ENCODE measurements at regions not wholly inside any gene's neighbourhood (a gene's known extent, or its start where the extent isn't known, plus 50 kb on each side); places are given as distances from the start of the nearest gene placed in this dataset.

GRCh38 chr7:145360511-145361100 is 524.8 kb upstream of the TPK1 start:
- Histone ChIP-seq H3F3A (replicated peaks; ENCODE audit: low read depth) (no peaks in the 10 kb centered on the region), H3K27ac (ENCODE audit: low read depth) (no peak overlapping the region), H3K9me2 (ENCODE audit: insufficient read depth) (no peaks in the 10 kb centered on the region), H3K27me3 (ENCODE audit: insufficient read depth) (no peaks in the 10 kb centered on the region), H3K4me2 (no peak overlapping the region), H3K4me1 (ENCODE audit: insufficient read depth) (no peaks in the 10 kb centered on the region), H3K36me3 (ENCODE audit: insufficient read depth) (0 out of 2 replicates have a peak, but pooled peaks cover 4% of the 10 kb centered on the region), H3K4me3 (no peak overlapping the region), H2AFZ (no peak overlapping the region), H3K79me2 (replicated peaks; ENCODE audit: insufficient read depth) (no peaks in the 10 kb centered on the region), H4K20me1 (replicated peaks; ENCODE audit: insufficient read depth) (no peaks in the 10 kb centered on the region)
- peaks cover 1% of the 10 kb centered on the region for H3K27me3 Mint-ChIP-seq (ENCODE audit: insufficient read depth, low read depth, poor library complexity)
- H3K9me3 Mint-ChIP-seq: peaks cover 87% of the 10 kb centered on the region
- H3K27ac Mint-ChIP-seq: no peak overlapping the region
- peaks cover 11% of the 10 kb centered on the region for H3K36me3 Mint-ChIP-seq (ENCODE audit: low read depth)
- no peaks in the 10 kb centered on the region for H3K4me1 Mint-ChIP-seq
- no peak overlapping the region for H3K4me3 Mint-ChIP-seq
- TF ChIP-seq ZNF462 (CRISPR knock-in tag; IDR thresholded peaks at IDR 0.05) (no peak), NANOG (IDR thresholded peaks at IDR 0.05; ENCODE audit: borderline replicate concordance) (no peak), EZH2phosphoT487 (IDR thresholded peaks at IDR 0.05; ENCODE audit: unreplicated experiment) (no peak), JUNB (IDR thresholded peaks at IDR 0.05; ENCODE audit: unreplicated experiment) (no peak), POLR2AphosphoS5 (IDR thresholded peaks at IDR 0.05; ENCODE audit: low read depth) (no peak), ZNF114 (CRISPR knock-in tag; IDR thresholded peaks at IDR 0.05) (no peak), EZH2 (IDR thresholded peaks at IDR 0.05; ENCODE audit: low read depth, unreplicated experiment) (no peak), CTCF (conservative IDR thresholded peaks at IDR 0.05; ENCODE audit: low read depth in 2 of 2) (no peak), CREB1 (CRISPR knock-in tag; IDR thresholded peaks at IDR 0.05; ENCODE audit: low read depth) (no peak), STAT1 (IDR thresholded peaks at IDR 0.05; ENCODE audit: unreplicated experiment) (no peak), ZNF331 (CRISPR knock-in tag; IDR thresholded peaks at IDR 0.05; ENCODE audit: low read depth) (no peak)
- TF ChIP-seq, protein P1, sequence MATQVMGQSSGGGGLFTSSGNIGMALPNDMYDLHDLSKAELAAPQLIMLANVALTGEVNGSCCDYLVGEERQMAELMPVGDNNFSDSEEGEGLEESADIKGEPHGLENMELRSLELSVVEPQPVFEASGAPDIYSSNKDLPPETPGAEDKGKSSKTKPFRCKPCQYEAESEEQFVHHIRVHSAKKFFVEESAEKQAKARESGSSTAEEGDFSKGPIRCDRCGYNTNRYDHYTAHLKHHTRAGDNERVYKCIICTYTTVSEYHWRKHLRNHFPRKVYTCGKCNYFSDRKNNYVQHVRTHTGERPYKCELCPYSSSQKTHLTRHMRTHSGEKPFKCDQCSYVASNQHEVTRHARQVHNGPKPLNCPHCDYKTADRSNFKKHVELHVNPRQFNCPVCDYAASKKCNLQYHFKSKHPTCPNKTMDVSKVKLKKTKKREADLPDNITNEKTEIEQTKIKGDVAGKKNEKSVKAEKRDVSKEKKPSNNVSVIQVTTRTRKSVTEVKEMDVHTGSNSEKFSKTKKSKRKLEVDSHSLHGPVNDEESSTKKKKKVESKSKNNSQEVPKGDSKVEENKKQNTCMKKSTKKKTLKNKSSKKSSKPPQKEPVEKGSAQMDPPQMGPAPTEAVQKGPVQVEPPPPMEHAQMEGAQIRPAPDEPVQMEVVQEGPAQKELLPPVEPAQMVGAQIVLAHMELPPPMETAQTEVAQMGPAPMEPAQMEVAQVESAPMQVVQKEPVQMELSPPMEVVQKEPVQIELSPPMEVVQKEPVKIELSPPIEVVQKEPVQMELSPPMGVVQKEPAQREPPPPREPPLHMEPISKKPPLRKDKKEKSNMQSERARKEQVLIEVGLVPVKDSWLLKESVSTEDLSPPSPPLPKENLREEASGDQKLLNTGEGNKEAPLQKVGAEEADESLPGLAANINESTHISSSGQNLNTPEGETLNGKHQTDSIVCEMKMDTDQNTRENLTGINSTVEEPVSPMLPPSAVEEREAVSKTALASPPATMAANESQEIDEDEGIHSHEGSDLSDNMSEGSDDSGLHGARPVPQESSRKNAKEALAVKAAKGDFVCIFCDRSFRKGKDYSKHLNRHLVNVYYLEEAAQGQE (IDR thresholded peaks at IDR 0.05; ENCODE audit: unreplicated experiment): no peak
- TF ChIP-seq, protein P2, sequence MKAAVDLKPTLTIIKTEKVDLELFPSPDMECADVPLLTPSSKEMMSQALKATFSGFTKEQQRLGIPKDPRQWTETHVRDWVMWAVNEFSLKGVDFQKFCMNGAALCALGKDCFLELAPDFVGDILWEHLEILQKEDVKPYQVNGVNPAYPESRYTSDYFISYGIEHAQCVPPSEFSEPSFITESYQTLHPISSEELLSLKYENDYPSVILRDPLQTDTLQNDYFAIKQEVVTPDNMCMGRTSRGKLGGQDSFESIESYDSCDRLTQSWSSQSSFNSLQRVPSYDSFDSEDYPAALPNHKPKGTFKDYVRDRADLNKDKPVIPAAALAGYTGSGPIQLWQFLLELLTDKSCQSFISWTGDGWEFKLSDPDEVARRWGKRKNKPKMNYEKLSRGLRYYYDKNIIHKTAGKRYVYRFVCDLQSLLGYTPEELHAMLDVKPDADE (IDR thresholded peaks at IDR 0.05): no peak
- ATAC-seq (no peak), DNase-seq (ENCODE audit: low spot score) (no peak)

Measured in GM23338 (cell line).